SU-DHL-6 (cell line): ENCODE measurements at regions not wholly inside any gene's neighbourhood (a gene's known extent, or its start where the extent isn't known, plus 50 kb on each side); places are given as distances from the start of the nearest gene placed in this dataset.

Experiments used
- H2AFZ ChIP-seq: fragments of 200-600 bp; sonication (generic); 2 replicates; pipeline ENCODE4 v1.6.1; 2014; ENCODE audit warnings: low read depth, mild to moderate bottlenecking, moderate library complexity, mixed read lengths, antibody characterized with exemption, low read length; ENCODE audit not compliant: severe bottlenecking
- H3F3A ChIP-seq: fragments of 200-600 bp; shearing (Covaris generic); 2 replicates; pipeline ENCODE4 v1.6.0; 2016; ENCODE audit warnings: antibody characterized with exemption, mild to moderate bottlenecking; ENCODE audit not compliant: insufficient read depth
- H3K27ac ChIP-seq: fragments of 200-600 bp; sonication (generic); 2 replicates; pipeline ENCODE4 v1.5.1; 2016; ENCODE audit warnings: low read depth, mild to moderate bottlenecking, low read length, moderate library complexity, mixed read lengths
- H3K27me3 ChIP-seq: fragments of 200-600 bp; sonication (generic), shearing (Covaris generic); 2 replicates; pipeline ENCODE4 v1.6.0; 2014; ENCODE audit warnings: mild to moderate bottlenecking, low read length
- H3K36me3 ChIP-seq: fragments of 200-600 bp; sonication (generic); 2 replicates; pipeline ENCODE4 v1.6.1; 2014; ENCODE audit warnings: mild to moderate bottlenecking, low read length, mixed read lengths
- H3K4me2 ChIP-seq: fragments of 300-600, 200-600 bp; shearing (Covaris generic), sonication (generic); 2 replicates; pipeline ENCODE4 v1.6.0; 2014; ENCODE audit warnings: low read length, low read depth, mild to moderate bottlenecking; ENCODE audit not compliant: poor library complexity, severe bottlenecking
- H3K4me3 ChIP-seq: fragments of 200-600 bp; sonication (generic); 2 replicates; pipeline ENCODE4 v1.5.1; 2014; ENCODE audit warnings: antibody characterized with exemption, low read length, mild to moderate bottlenecking, mixed read lengths; ENCODE audit not compliant: insufficient read depth, poor library complexity, severe bottlenecking
- H3K79me2 ChIP-seq: fragments of 200-600 bp; sonication (generic); 2 replicates; pipeline ENCODE4 v1.6.1; 2014; ENCODE audit warnings: mild to moderate bottlenecking, low read length, moderate library complexity; ENCODE audit not compliant: insufficient read depth
- H3K9ac ChIP-seq: fragments of 200-600 bp; sonication (generic); 2 replicates; pipeline ENCODE4 v1.7.0; 2014; ENCODE audit warnings: mild to moderate bottlenecking, low read length
- H3K9me2 ChIP-seq: fragments of 200-600 bp; sonication (generic); replicated peaks from 2 replicates; pipeline ENCODE4 v1.6.1; 2014; ENCODE audit warnings: low read length; ENCODE audit not compliant: insufficient read depth
- H3K9me3 ChIP-seq: fragments of 200-600 bp; sonication (generic); 2 replicates; pipeline ENCODE4 v1.6.1; 2014; ENCODE audit warnings: low read length, mixed read lengths; ENCODE audit not compliant: insufficient read depth
- H4K20me1 ChIP-seq: fragments of 200-600 bp; sonication (generic); 2 replicates; pipeline ENCODE4 v1.6.1; 2014; ENCODE audit warnings: low read depth, mild to moderate bottlenecking, antibody characterized with exemption, low read length, moderate library complexity, mixed read lengths
- CTCF ChIP-seq: fragments of 200-600 bp; sonication (generic); IDR thresholded peaks from one replicate; pipeline ENCODE4 v1.5.1; 2017; ENCODE audit warnings: antibody characterized with exemption, mild to moderate bottlenecking, low read length, moderate library complexity; ENCODE audit not compliant: insufficient read depth, poor library complexity, severe bottlenecking
- EZH2phosphoT487 ChIP-seq: fragments of 200-600 bp; sonication (generic), shearing (Covaris generic); conservative IDR thresholded peaks from 2 replicates; pipeline ENCODE4 v1.6.1; 2018; ENCODE audit warnings: mild to moderate bottlenecking, antibody characterized with exemption, low read length, moderate library complexity, mixed read lengths

GRCh38 chr16:47774661-47775060 lies 313.5 kb downstream of the PHKB start:
- Histone ChIP-seq H3K27ac (no peak overlapping the region), H3K9me3 (no peaks in the 10 kb centered on the region), H3K4me3 (no peak overlapping the region), H3K27me3 (no peaks in the 10 kb centered on the region), H3K79me2 (no peaks in the 10 kb centered on the region), H3K9ac (no peak overlapping the region), H2AFZ (no peak overlapping the region), H3K4me2 (no peak overlapping the region), H3K9me2 (no peaks in the 10 kb centered on the region), H4K20me1 (no peaks in the 10 kb centered on the region), H3K36me3 (no peaks in the 10 kb centered on the region), H3F3A (no peaks in the 10 kb centered on the region)
- TF ChIP-seq EZH2phosphoT487 (no peak), CTCF (no peak)

DNA sequence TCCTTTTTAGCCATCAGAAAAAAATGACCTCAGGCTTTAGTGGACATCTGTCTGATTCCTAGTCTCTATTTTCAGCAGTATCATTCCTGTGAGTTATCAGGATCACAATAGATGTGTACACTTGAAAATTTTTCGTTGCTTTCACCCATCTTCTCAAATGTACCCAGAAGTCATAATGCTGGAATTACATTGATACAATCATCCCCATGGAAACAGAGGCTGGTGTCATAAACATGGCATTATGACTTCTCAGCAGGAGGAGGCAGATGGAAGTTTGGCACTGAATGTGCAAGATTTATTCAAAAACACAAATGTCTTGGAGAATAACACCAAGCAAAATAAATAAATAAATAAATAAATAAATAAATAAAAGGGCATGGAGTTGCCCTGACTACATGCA lies 292.5 kb downstream of the PHKB start:
- H2AFZ ChIP-seq = no peak overlapping the region
- no peaks in the 10 kb centered on the region for H4K20me1 ChIP-seq
- no peaks in the 10 kb centered on the region for H3K79me2 ChIP-seq
- H3K27ac ChIP-seq = no peak overlapping the region
- H3K36me3 ChIP-seq = 0 out of 2 replicates have a peak, but pooled peaks cover 4% of the 10 kb centered on the region
- no peaks in the 10 kb centered on the region for H3K9me3 ChIP-seq
- H3K27me3 ChIP-seq = no peaks in the 10 kb centered on the region
- no peak overlapping the region for H3K4me3 ChIP-seq
- no peaks in the 10 kb centered on the region for H3F3A ChIP-seq
- H3K9me2 ChIP-seq = no peaks in the 10 kb centered on the region
- no peak overlapping the region for H3K9ac ChIP-seq
- H3K4me2 ChIP-seq = no peak overlapping the region
- TF ChIP-seq EZH2phosphoT487 (no peak), CTCF (no peak)
